Astrocyte (in vitro differentiated cells and primary cell): ENCODE measurements at regions not wholly inside any gene's neighbourhood (a gene's known extent, or its start where the extent isn't known, plus 50 kb on each side); places are given as distances from the start of the nearest gene placed in this dataset.

Experiments
- DNase-seq: peaks from one replicate; pipeline ENCODE4 v3.0.0-alpha.2; 2010; ENCODE audit warnings: low read depth
- FAIRE-seq: peaks from 2 replicates; lab custom pipeline; 2011; peaks lifted over from hg19 to GRCh38; lab: Jason Lieb, UNC
- H2AFZ ChIP-seq: 2 replicates; pipeline ENCODE4 v1.6.0; 2012; ENCODE audit warnings: low read depth, low read length, inconsistent platforms
- H3K27ac ChIP-seq: 2 replicates; pipeline ENCODE4 v1.5.1; 2011; ENCODE audit warnings: low read depth, low read length, inconsistent platforms
- H3K27me3 ChIP-seq: 2 replicates; pipeline ENCODE4 v1.6.0; 2011; ENCODE audit warnings: low read length, inconsistent platforms; ENCODE audit not compliant: insufficient read depth
- H3K36me3 ChIP-seq: 2 replicates; pipeline ENCODE4 v1.5.1; 2011; ENCODE audit warnings: low read length, inconsistent platforms; ENCODE audit not compliant: insufficient read depth
- H3K4me1 ChIP-seq: 2 replicates; pipeline ENCODE4 v1.5.1; 2011; ENCODE audit warnings: low read length, inconsistent platforms; ENCODE audit not compliant: insufficient read depth
- H3K4me2 ChIP-seq: 2 replicates; pipeline ENCODE4 v1.6.0; 2012; ENCODE audit warnings: low read length, inconsistent platforms
- H3K4me3 ChIP-seq: 2 replicates; pipeline ENCODE4 v1.5.1; 2011; ENCODE audit warnings: low read depth, mild to moderate bottlenecking, low read length, inconsistent platforms; ENCODE audit not compliant: insufficient read depth
- H3K79me2 ChIP-seq: 2 replicates; pipeline ENCODE4 v1.6.0; 2012; ENCODE audit warnings: mild to moderate bottlenecking, low read length, inconsistent platforms; ENCODE audit not compliant: insufficient read depth
- H3K9ac ChIP-seq: 2 replicates; pipeline ENCODE4 v1.6.0; 2012; ENCODE audit warnings: mild to moderate bottlenecking, low read length, inconsistent platforms
- H3K9me3 ChIP-seq: 2 replicates; pipeline ENCODE4 v1.5.1; 2012; ENCODE audit warnings: low read depth, mild to moderate bottlenecking, low read length, inconsistent platforms; ENCODE audit not compliant: insufficient read depth
- H4K20me1 ChIP-seq: 2 replicates; pipeline ENCODE4 v1.6.0; 2012; ENCODE audit warnings: low read length, inconsistent platforms; ENCODE audit not compliant: insufficient read depth
- H3K27ac Mint-ChIP-seq: one replicate; pipeline ENCODE4 v1.8.0; 2021; ENCODE audit warnings: mild to moderate bottlenecking, mixed read lengths; ENCODE audit not compliant: unreplicated experiment
- H3K27me3 Mint-ChIP-seq: one replicate; pipeline ENCODE4 v1.8.0; 2021; ENCODE audit warnings: low read depth, mixed read lengths; ENCODE audit not compliant: unreplicated experiment
- H3K36me3 Mint-ChIP-seq: one replicate; pipeline ENCODE4 v1.8.0; 2021; ENCODE audit warnings: low read depth, mixed read lengths; ENCODE audit not compliant: unreplicated experiment
- H3K4me1 Mint-ChIP-seq: one replicate; pipeline ENCODE4 v1.8.0; 2021; ENCODE audit warnings: low read depth, mixed read lengths; ENCODE audit not compliant: unreplicated experiment
- H3K4me3 Mint-ChIP-seq: one replicate; pipeline ENCODE4 v1.8.0; 2021; ENCODE audit warnings: mild to moderate bottlenecking, moderate library complexity, mixed read lengths; ENCODE audit not compliant: unreplicated experiment
- H3K9me3 Mint-ChIP-seq: one replicate; pipeline ENCODE4 v1.8.0; 2021; ENCODE audit warnings: mild to moderate bottlenecking, mixed read lengths; ENCODE audit not compliant: unreplicated experiment
- CTCF ChIP-seq: IDR thresholded peaks from 2 replicates; pipeline ENCODE4 v1.5.1; 2011; ENCODE audit warnings: low read depth, mild to moderate bottlenecking, inconsistent platforms, low read length, moderate library complexity; ENCODE audit not compliant: insufficient read depth
- EZH2 ChIP-seq: IDR thresholded peaks from 2 replicates; pipeline ENCODE4 v1.6.1; 2012; ENCODE audit warnings: mild to moderate bottlenecking, low read length, inconsistent platforms; ENCODE audit not compliant: insufficient read depth

GRCh38 chr2:16554060-16554583, 111.5 kb downstream of the CYRIA start:
- no peaks in the 10 kb centered on the region for H4K20me1 ChIP-seq
- no peak overlapping the region for H3K4me3 ChIP-seq
- H3K27ac ChIP-seq = no peak overlapping the region
- H3K9ac ChIP-seq = no peak overlapping the region
- Mint-ChIP-seq H3K36me3 (peaks cover 3% of the 10 kb centered on the region), H3K27ac (no peak overlapping the region), H3K9me3 (no peaks in the 10 kb centered on the region), H3K4me3 (no peak overlapping the region), H3K27me3 (peaks cover 7% of the 10 kb centered on the region), H3K4me1 (no peaks in the 10 kb centered on the region)
- no peak overlapping the region for H3K4me2 ChIP-seq
- no peak overlapping the region for H2AFZ ChIP-seq
- TF ChIP-seq CTCF (no peak), EZH2 (no peak)
- no peaks in the 10 kb centered on the region for H3K79me2 ChIP-seq
- H3K36me3 ChIP-seq = no peaks in the 10 kb centered on the region
- H3K4me1 ChIP-seq = no peaks in the 10 kb centered on the region
- DNase-seq = no peak
- no peak for FAIRE-seq
- no peaks in the 10 kb centered on the region for H3K27me3 ChIP-seq
- H3K9me3 ChIP-seq = no peaks in the 10 kb centered on the region

DNA sequence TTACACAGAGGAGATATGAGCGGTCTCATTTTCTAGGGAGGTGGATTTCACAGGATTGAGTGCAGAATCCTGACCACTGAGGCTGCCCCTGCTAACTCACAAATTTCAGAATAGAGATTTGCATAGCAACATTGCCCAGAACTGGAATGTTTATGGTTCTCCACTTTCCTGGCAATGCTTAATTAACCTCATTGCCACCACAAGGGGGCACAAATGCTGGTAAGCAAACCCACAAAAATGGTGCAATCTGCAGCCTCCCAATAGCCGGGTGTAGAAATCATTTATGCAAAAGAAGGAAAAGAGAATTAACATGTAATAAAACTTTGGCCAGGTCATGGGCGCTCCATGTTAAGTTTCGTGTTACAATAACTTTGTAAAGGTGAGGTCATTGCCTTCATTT, 112.4 kb downstream of the CYRIA start:
- no peak overlapping the region for H3K27ac Mint-ChIP-seq

More for the DNA sequence above, 112.4 kb downstream of the CYRIA start:
- Histone ChIP-seq H4K20me1 (no peaks in the 10 kb centered on the region), H3K4me3 (no peak overlapping the region), H3K4me2 (no peak overlapping the region), H3K4me1 (no peaks in the 10 kb centered on the region), H3K36me3 (no peaks in the 10 kb centered on the region), H3K27ac (no peak overlapping the region), H3K27me3 (no peaks in the 10 kb centered on the region), H3K9ac (no peak overlapping the region), H3K79me2 (no peaks in the 10 kb centered on the region), H3K9me3 (no peaks in the 10 kb centered on the region), H2AFZ (no peak overlapping the region)
- Mint-ChIP-seq H3K36me3 (peaks cover 3% of the 10 kb centered on the region), H3K9me3 (no peaks in the 10 kb centered on the region), H3K4me3 (no peak overlapping the region), H3K27me3 (peaks cover 7% of the 10 kb centered on the region), H3K4me1 (no peaks in the 10 kb centered on the region)
- FAIRE-seq (no peak), DNase-seq (peak; percentile 2)
- no peak for TF ChIP-seq EZH2
- TF ChIP-seq CTCF = peak; percentile 52
